HepG2 (cell line): ENCODE measurements at regions not wholly inside any gene's neighbourhood (a gene's known extent, or its start where the extent isn't known, plus 50 kb on each side); places are given as distances from the start of the nearest gene placed in this dataset.

Source experiments
- BHLHE40 ChIP-seq: IDR thresholded peaks from 2 replicates; pipeline ENCODE4 v1.6.1; 2011; ENCODE audit warnings: low read length, improper control_type of control experiment
- IKZF1 ChIP-seq: fragments of 450-650 bp; IDR thresholded peaks from 2 replicates; pipeline ENCODE4 v1.7.1; 2016
- POLR2AphosphoS5 ChIP-seq: IDR thresholded peaks from 2 replicates; pipeline ENCODE4 v1.6.1; 2012; ENCODE audit warnings: low read depth, low read length
- TF ChIP-seq, protein P1 (sequence below): sonication (generic); formaldehyde crosslinking; IDR thresholded peaks from 2 replicates; pipeline ENCODE4 v1.5.0; 2020; ENCODE audit warnings: mild to moderate bottlenecking, missing genetic modification reagents, moderate library complexity
- TF ChIP-seq, protein P2 (sequence below): sonication (generic); formaldehyde crosslinking; IDR thresholded peaks from 2 replicates; pipeline ENCODE4 v1.4.0; 2020; ENCODE audit warnings: missing genetic modification reagents

- TF ChIP-seq, protein P1, sequence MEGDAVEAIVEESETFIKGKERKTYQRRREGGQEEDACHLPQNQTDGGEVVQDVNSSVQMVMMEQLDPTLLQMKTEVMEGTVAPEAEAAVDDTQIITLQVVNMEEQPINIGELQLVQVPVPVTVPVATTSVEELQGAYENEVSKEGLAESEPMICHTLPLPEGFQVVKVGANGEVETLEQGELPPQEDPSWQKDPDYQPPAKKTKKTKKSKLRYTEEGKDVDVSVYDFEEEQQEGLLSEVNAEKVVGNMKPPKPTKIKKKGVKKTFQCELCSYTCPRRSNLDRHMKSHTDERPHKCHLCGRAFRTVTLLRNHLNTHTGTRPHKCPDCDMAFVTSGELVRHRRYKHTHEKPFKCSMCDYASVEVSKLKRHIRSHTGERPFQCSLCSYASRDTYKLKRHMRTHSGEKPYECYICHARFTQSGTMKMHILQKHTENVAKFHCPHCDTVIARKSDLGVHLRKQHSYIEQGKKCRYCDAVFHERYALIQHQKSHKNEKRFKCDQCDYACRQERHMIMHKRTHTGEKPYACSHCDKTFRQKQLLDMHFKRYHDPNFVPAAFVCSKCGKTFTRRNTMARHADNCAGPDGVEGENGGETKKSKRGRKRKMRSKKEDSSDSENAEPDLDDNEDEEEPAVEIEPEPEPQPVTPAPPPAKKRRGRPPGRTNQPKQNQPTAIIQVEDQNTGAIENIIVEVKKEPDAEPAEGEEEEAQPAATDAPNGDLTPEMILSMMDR (CRISPR knock-in tag) = no peak
- TF ChIP-seq POLR2AphosphoS5 (no peak), IKZF1 (no peak), BHLHE40 (no peak)
- TF ChIP-seq, protein P2, sequence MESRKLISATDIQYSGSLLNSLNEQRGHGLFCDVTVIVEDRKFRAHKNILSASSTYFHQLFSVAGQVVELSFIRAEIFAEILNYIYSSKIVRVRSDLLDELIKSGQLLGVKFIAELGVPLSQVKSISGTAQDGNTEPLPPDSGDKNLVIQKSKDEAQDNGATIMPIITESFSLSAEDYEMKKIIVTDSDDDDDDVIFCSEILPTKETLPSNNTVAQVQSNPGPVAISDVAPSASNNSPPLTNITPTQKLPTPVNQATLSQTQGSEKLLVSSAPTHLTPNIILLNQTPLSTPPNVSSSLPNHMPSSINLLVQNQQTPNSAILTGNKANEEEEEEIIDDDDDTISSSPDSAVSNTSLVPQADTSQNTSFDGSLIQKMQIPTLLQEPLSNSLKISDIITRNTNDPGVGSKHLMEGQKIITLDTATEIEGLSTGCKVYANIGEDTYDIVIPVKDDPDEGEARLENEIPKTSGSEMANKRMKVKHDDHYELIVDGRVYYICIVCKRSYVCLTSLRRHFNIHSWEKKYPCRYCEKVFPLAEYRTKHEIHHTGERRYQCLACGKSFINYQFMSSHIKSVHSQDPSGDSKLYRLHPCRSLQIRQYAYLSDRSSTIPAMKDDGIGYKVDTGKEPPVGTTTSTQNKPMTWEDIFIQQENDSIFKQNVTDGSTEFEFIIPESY (CRISPR knock-in tag) = no peak
These were observed 373.9 kb downstream of the GLRX3 start for GRCh38 chr10:130509881-130510689.
